Caco-2 (cell line): ENCODE measurements at regions not wholly inside any gene's neighbourhood (a gene's known extent, or its start where the extent isn't known, plus 50 kb on each side); places are given as distances from the start of the nearest gene placed in this dataset.

Experiments used
- BruUV-seq: library from RNA; stranded (reverse); fragments of 400-500 nt; replicated peaks from 2 replicates; lab custom pipeline; 2021; lab: Mats Ljungman, UMichigan
- CTCF ChIA-PET: fragments of 300-600 bp; sonication (Branson Sonifier 250); formaldehyde crosslinking; loops from one replicate; lab custom pipeline; 2022; ENCODE audit warnings: antibody characterized with exemption; lab: Charles Lee
- POLR2A ChIA-PET: fragments of 300-600 bp; sonication (Branson Sonifier 250); formaldehyde crosslinking; loops from one replicate; lab custom pipeline; 2022; ENCODE audit warnings: antibody characterized with exemption; lab: Charles Lee
- DNase-seq, 2 experiments: peaks; one replicate each; pipeline versions ENCODE4 v3.0.0 to v3.0.0-alpha.2; 2020 to 2022
- H3K27me3 ChIP-seq: replicated peaks from 2 replicates; pipeline ENCODE4 v1.6.0; 2011; ENCODE audit warnings: low read length; ENCODE audit not compliant: control insufficient read depth, insufficient read depth
- H3K36me3 ChIP-seq: 2 replicates; pipeline ENCODE4 v1.5.1; 2011; ENCODE audit warnings: low read length; ENCODE audit not compliant: control insufficient read depth, insufficient read depth
- H3K4me1 ChIP-seq: fragments of 250-450 bp; sonication (Bioruptor Pico); 2 replicates; pipeline ENCODE4 v1.5.1; 2020; ENCODE audit warnings: mild to moderate bottlenecking
- H3K4me3 ChIP-seq: 2 replicates; pipeline ENCODE4 v1.5.1; 2011; ENCODE audit warnings: low read depth, mild to moderate bottlenecking, control low read depth, low read length
- H3K9me3 ChIP-seq: fragments of 250-450 bp; sonication (Bioruptor Pico); 2 replicates; pipeline ENCODE4 v1.5.1; 2020; ENCODE audit warnings: mild to moderate bottlenecking, moderate library complexity
- H3K27ac Mint-ChIP-seq: one replicate; pipeline ENCODE4 v1.8.0; 2022; ENCODE audit warnings: mixed read lengths; ENCODE audit not compliant: unreplicated experiment
- H3K27me3 Mint-ChIP-seq: one replicate; pipeline ENCODE4 v1.8.0; 2022; ENCODE audit warnings: mixed read lengths; ENCODE audit not compliant: insufficient read depth, unreplicated experiment
- H3K36me3 Mint-ChIP-seq: one replicate; pipeline ENCODE4 v1.8.0; 2022; ENCODE audit warnings: mild to moderate bottlenecking, mixed read lengths; ENCODE audit not compliant: insufficient read depth, unreplicated experiment
- H3K4me1 Mint-ChIP-seq: one replicate; pipeline ENCODE4 v1.8.0; 2022; ENCODE audit warnings: low read depth, mixed read lengths; ENCODE audit not compliant: unreplicated experiment
- H3K4me3 Mint-ChIP-seq: one replicate; pipeline ENCODE4 v1.8.0; 2022; ENCODE audit warnings: mild to moderate bottlenecking, moderate library complexity, mixed read lengths; ENCODE audit not compliant: unreplicated experiment
- H3K9me3 Mint-ChIP-seq: one replicate; pipeline ENCODE4 v1.8.0; 2022; ENCODE audit warnings: mixed read lengths; ENCODE audit not compliant: unreplicated experiment
- intact Hi-C: fragments of 100-400 bp; cut with micrococcal nuclease; formaldehyde crosslinking; loops from one replicate; pipeline ENCODE4 v1.10.0; 2022; ENCODE audit not compliant: unreplicated experiment
- TF ChIP-seq, protein P1 (sequence below), 2 experiments: fragments of 200-600 bp in 1 of 2; IDR thresholded peaks; 1 replicate in 1 of 2; 2 replicates in 1 of 2; pipeline versions ENCODE4 v1.5.1 to v1.8.0; 2011 to 2022; ENCODE audit warnings: antibody characterized with exemption in 1 of 2, control low read depth in 1 of 2, inconsistent platforms in 1 of 2, low read depth in 1 of 2, low read length in 1 of 2, mild to moderate bottlenecking in 1 of 2, moderate library complexity in 1 of 2; ENCODE audit not compliant: insufficient read depth in 1 of 2, severe bottlenecking in 1 of 2, unreplicated experiment in 1 of 2

DNA sequence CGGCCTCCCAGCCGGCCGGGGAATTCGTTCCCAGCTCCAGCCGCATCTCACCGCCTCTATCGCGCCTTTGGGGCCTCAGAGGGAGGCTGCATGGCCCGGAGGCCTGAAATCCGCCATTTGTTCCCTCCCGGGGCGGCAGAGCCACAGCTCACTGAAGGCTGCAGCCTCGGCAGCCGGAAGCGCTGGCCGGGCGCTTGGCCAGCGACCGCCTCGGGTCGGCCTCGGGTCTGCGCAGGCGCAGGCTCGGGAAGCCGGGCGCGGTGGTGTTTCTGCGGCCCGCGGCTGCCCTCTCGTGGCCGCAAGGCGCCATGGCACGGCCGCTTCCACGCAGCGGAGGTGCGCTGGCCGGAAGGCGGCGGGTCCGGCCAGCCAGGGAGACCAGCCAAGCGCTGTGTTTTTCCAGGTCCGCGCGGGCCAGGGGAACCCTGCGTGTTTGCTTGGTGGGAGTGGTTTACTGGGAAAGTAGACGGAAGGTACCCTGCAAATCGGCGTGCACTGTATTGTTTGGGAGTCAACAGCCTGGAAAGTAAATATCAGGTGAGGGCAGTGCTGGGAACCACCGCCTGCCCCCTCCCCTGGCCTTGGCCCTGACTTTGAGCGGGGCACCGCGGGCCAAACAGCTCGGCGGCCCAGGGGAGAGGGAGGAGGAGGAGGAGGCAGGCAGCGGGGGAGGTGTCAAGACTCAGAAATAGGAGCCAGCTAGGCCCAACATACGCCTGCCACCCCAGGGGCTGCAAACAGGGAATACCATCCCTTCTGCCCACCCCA lies 52.7 kb upstream of the CD34 start:
- H3K36me3 ChIP-seq = no peaks in the 10 kb centered on the region
- TF ChIP-seq, protein P1, sequence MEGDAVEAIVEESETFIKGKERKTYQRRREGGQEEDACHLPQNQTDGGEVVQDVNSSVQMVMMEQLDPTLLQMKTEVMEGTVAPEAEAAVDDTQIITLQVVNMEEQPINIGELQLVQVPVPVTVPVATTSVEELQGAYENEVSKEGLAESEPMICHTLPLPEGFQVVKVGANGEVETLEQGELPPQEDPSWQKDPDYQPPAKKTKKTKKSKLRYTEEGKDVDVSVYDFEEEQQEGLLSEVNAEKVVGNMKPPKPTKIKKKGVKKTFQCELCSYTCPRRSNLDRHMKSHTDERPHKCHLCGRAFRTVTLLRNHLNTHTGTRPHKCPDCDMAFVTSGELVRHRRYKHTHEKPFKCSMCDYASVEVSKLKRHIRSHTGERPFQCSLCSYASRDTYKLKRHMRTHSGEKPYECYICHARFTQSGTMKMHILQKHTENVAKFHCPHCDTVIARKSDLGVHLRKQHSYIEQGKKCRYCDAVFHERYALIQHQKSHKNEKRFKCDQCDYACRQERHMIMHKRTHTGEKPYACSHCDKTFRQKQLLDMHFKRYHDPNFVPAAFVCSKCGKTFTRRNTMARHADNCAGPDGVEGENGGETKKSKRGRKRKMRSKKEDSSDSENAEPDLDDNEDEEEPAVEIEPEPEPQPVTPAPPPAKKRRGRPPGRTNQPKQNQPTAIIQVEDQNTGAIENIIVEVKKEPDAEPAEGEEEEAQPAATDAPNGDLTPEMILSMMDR (IDR thresholded peaks at IDR 0.05; ENCODE audit: insufficient read depth in 1 of 2, low read depth in 1 of 2, low read length in 1 of 2, severe bottlenecking in 1 of 2, unreplicated experiment in 1 of 2) = peak; percentile 89 to 97
- DNase-seq = peak; percentile 77 to 93
- H3K4me1 Mint-ChIP-seq = no peaks in the 10 kb centered on the region
- peak overlapping the region; percentile 12 for H3K27ac Mint-ChIP-seq
- H3K9me3 ChIP-seq = no peaks in the 10 kb centered on the region
- H3K9me3 Mint-ChIP-seq = no peaks in the 10 kb centered on the region
- ChIA-PET CTCF (interaction anchor here (0.6 to 2.8 kb wide), 42 partner anchors 11 to 1514 kb away, joined by 3 to 113 read pairs (median 5); no protein-coding TSS in a partner anchor), POLR2A (interaction anchor here (0.6 to 1.0 kb wide), 5 partner anchors 45 to 370 kb away, joined by 3 to 8 read pairs (median 4); no protein-coding TSS in a partner anchor)
- H3K36me3 Mint-ChIP-seq = no peaks in the 10 kb centered on the region
- no peaks in the 10 kb centered on the region for H3K27me3 ChIP-seq
- peaks cover 6% of the 10 kb centered on the region for H3K27me3 Mint-ChIP-seq
- H3K4me3 ChIP-seq = peak overlapping the region; percentile 61
- H3K4me1 ChIP-seq = peaks cover 10% of the 10 kb centered on the region; the same call in 1 of the 2 replicates
- intact Hi-C loops = loop anchor here (1.0 kb wide), 5 partner anchors 55 to 151 kb away; no protein-coding TSS in a partner anchor
- peak overlapping the region; percentile 58 for H3K4me3 Mint-ChIP-seq
- BruUV-seq = no TSS peak

DNA sequence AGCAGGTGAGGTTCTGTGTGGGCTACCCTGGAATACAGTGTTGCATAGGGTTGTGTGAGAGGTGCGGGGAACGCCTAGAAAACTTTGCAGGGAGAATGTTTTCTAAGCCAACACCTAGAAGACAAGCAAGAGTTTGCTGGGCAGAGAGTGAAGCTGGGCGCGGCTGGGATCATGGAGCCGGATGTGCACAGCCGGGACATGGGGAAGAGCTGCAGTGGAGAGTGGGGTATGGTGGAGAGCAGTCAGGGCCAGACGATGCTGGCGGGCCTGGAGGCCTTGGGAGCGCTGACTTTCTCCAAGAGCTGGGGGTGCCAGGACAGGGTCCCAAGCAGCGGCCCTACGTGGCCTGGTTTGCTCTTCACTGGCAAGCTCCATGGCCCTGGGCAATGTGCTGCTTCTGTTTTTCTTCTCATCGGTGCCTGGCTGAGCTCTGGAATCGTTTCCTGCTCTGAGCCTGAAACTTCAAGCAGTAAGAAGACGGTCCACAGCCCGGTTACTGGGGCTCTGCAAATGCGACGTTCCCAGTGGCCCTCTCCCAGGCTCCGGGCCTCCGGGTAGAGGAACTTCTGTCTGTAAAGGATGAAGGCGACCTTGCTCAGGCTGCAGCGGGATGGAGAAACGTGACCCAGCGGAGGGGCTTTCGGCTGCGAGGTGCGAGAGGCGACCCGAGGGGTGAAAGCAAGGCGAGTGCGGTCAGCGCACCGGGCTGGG lies 51.9 kb upstream of the CD34 start:
- Mint-ChIP-seq H3K27me3 (peaks cover 6% of the 10 kb centered on the region), H3K4me1 (no peaks in the 10 kb centered on the region), H3K9me3 (no peaks in the 10 kb centered on the region), H3K36me3 (no peaks in the 10 kb centered on the region), H3K27ac (peak overlapping the region; percentile 12), H3K4me3 (peak overlapping the region; percentile 58)
- TF ChIP-seq, protein P1 (IDR thresholded peaks at IDR 0.05; ENCODE audit: insufficient read depth in 1 of 2, low read depth in 1 of 2, low read length in 1 of 2, severe bottlenecking in 1 of 2, unreplicated experiment in 1 of 2) = no peak
- intact Hi-C loops = loop anchor here (1.0 kb wide), 5 partner anchors 55 to 151 kb away; no protein-coding TSS in a partner anchor
- ChIA-PET CTCF (interaction anchor here (0.6 to 2.8 kb wide), 41 partner anchors 11 to 1513 kb away, joined by 3 to 113 read pairs (median 5); no protein-coding TSS in a partner anchor), POLR2A (interaction anchor here (0.6 to 1.0 kb wide), 5 partner anchors 45 to 371 kb away, joined by 3 to 8 read pairs (median 4); no protein-coding TSS in a partner anchor)
- no peak for DNase-seq
- H3K4me3 ChIP-seq = peak overlapping the region; percentile 61
- no peaks in the 10 kb centered on the region for H3K36me3 ChIP-seq
- TSS peak; percentile 72 for BruUV-seq
- no peaks in the 10 kb centered on the region for H3K27me3 ChIP-seq
- peaks cover 10% of the 10 kb centered on the region; the same call in 1 of the 2 replicates for H3K4me1 ChIP-seq
- H3K9me3 ChIP-seq = no peaks in the 10 kb centered on the region
